Fibroblast of lung (primary cell): ENCODE measurements at regions not wholly inside any gene's neighbourhood (a gene's known extent, or its start where the extent isn't known, plus 50 kb on each side); places are given as distances from the start of the nearest gene placed in this dataset.
A peak's percentile ranks its signal among the peaks of the same experiment; 100 is the strongest.

ENCODE experiments used
- DNase-seq, 2 donors: peaks; one replicate each; pipeline versions ENCODE4 v3.0.0 to v3.0.0-alpha.2; 2010; ENCODE audit warnings: low read depth in 2 of 2
- H2AFZ ChIP-seq: 2 replicates; pipeline ENCODE4 v1.5.1; 2012; ENCODE audit warnings: low read length, control low read depth, inconsistent platforms
- H3K27ac ChIP-seq: 2 replicates; pipeline ENCODE4 v1.5.1; 2011; ENCODE audit warnings: low read length, control low read depth; ENCODE audit not compliant: insufficient read depth
- H3K27me3 ChIP-seq: 2 replicates; pipeline ENCODE4 v1.5.1; 2011; ENCODE audit warnings: mild to moderate bottlenecking, low read length; ENCODE audit not compliant: control insufficient read depth, insufficient read depth
- H3K36me3 ChIP-seq: 2 replicates; pipeline ENCODE4 v1.5.1; 2011; ENCODE audit warnings: low read length; ENCODE audit not compliant: control insufficient read depth, insufficient read depth
- H3K4me1 ChIP-seq: 2 replicates; pipeline ENCODE4 v1.5.1; 2011; ENCODE audit warnings: low read length; ENCODE audit not compliant: control insufficient read depth, insufficient read depth; ENCODE audit errors: extremely low read depth
- H3K4me2 ChIP-seq: 2 replicates; pipeline ENCODE4 v1.5.1; 2011; ENCODE audit warnings: low read length, control low read depth; ENCODE audit not compliant: insufficient read depth; ENCODE audit errors: extremely low read depth
- H3K4me3 ChIP-seq, 4 experiments: fragments of 200-600 bp in 1 of 4; sonication (generic) in 1 of 4; replicated peaks in 1 of 4; 2 replicates each; pipeline ENCODE4 v1.5.1; 2011 to 2016; ENCODE audit warnings: low read length in 4 of 4, low read depth in 3 of 4, mild to moderate bottlenecking in 3 of 4, control low read depth in 2 of 4, inconsistent platforms in 1 of 4, mixed read lengths in 1 of 4; ENCODE audit not compliant: insufficient read depth in 1 of 4; ENCODE audit errors: control extremely low read depth in 1 of 4
- H3K79me2 ChIP-seq: 2 replicates; pipeline ENCODE4 v1.5.1; 2012; ENCODE audit warnings: mild to moderate bottlenecking, low read length, inconsistent platforms; ENCODE audit not compliant: control insufficient read depth, insufficient read depth
- H3K9ac ChIP-seq: 2 replicates; pipeline ENCODE4 v1.5.1; 2011; ENCODE audit warnings: mild to moderate bottlenecking, low read length, control low read depth; ENCODE audit not compliant: insufficient read depth
- H3K9me3 ChIP-seq: 2 replicates; pipeline ENCODE4 v1.5.1; 2012; ENCODE audit warnings: low read depth, low read length; ENCODE audit not compliant: control insufficient read depth, insufficient read depth
- H4K20me1 ChIP-seq: 2 replicates; pipeline ENCODE4 v1.5.1; 2011; ENCODE audit warnings: low read length; ENCODE audit not compliant: control insufficient read depth, insufficient read depth; ENCODE audit errors: extremely low read depth
- EZH2 ChIP-seq: IDR thresholded peaks from 2 replicates; pipeline ENCODE4 v1.5.1; 2012; ENCODE audit warnings: low read length, control low read depth, mild to moderate bottlenecking; ENCODE audit errors: missing control alignments
- TF ChIP-seq, protein P1 (sequence below), 2 donors: IDR thresholded peaks in 1 of 2; conservative IDR thresholded peaks in 1 of 2; 1 replicate in 1 of 2; 2 replicates in 1 of 2; pipeline ENCODE4 v1.5.1; 2011 to 2012; ENCODE audit warnings: low read length in 2 of 2, control low read depth in 1 of 2, inconsistent platforms in 1 of 2, low read depth in 1 of 2, mild to moderate bottlenecking in 1 of 2

DNA sequence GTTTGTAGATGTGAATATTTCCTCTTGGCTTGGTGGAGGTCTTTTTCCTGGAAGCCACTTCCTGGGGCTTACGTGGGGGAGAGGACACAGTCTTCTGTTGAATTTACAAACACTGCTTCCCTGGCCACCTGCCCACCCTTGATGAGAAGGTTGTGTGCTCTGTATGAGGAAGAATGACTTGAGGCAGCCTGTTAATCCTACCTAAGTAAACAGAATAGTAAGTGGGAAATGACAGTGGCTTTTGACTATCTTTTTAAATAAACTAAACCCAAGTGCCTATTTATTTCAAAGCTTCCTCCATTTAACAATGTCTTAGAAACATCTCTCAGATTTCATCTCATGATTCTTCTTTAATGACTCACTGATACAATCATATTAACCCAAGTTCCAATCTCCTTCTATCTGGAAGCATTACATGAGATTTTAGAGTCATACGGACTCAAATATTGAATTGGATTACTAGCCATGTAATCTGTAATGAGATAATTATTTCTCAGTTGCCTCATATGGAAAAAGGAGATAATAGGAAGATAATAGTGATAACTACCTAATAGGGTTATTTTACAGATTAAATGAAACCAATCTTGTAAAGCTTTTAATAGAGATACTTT, 96.6 kb upstream of the SMIM36 start:
- Histone ChIP-seq H3K4me3 (no peak overlapping the region), H3K9ac (no peak overlapping the region), H3K4me2 (no peak overlapping the region), H3K79me2 (no peaks in the 10 kb centered on the region), H3K4me1 (peaks cover 13% of the 10 kb centered on the region), H2AFZ (no peak overlapping the region), H3K36me3 (no peaks in the 10 kb centered on the region), H3K9me3 (no peaks in the 10 kb centered on the region), H4K20me1 (no peaks in the 10 kb centered on the region), H3K27ac (peak overlapping the region; percentile 35), H3K27me3 (no peaks in the 10 kb centered on the region)
- no peak for TF ChIP-seq EZH2
- TF ChIP-seq, protein P1, sequence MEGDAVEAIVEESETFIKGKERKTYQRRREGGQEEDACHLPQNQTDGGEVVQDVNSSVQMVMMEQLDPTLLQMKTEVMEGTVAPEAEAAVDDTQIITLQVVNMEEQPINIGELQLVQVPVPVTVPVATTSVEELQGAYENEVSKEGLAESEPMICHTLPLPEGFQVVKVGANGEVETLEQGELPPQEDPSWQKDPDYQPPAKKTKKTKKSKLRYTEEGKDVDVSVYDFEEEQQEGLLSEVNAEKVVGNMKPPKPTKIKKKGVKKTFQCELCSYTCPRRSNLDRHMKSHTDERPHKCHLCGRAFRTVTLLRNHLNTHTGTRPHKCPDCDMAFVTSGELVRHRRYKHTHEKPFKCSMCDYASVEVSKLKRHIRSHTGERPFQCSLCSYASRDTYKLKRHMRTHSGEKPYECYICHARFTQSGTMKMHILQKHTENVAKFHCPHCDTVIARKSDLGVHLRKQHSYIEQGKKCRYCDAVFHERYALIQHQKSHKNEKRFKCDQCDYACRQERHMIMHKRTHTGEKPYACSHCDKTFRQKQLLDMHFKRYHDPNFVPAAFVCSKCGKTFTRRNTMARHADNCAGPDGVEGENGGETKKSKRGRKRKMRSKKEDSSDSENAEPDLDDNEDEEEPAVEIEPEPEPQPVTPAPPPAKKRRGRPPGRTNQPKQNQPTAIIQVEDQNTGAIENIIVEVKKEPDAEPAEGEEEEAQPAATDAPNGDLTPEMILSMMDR (conservative IDR thresholded peaks at IDR 0.05 in 1 of 2, IDR thresholded peaks at IDR 0.05 in 1 of 2; ENCODE audit: low read depth in 1 of 2, low read length in 2 of 2), result no peak
- DNase-seq, result peak; percentile 53 to 75

DNA sequence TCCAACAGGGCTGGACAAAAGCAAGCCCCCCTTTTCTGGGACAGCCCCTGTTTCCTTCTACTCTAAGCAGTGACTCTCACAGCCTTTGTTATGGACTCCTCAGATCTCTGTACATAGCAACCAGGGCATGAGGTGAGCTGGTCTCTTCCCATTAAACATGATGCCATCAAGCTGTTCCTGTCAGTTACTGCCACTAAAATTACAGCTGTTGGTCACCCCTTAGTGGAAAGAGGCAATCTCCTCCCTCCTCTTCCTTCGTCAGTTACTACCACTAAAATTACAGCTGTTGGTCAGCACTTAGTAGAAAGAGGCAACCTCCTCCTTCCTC, 95.2 kb upstream of the SMIM36 start:
- H3K36me3 ChIP-seq, result no peaks in the 10 kb centered on the region
- no peaks in the 10 kb centered on the region for H3K9me3 ChIP-seq
- H3K4me2 ChIP-seq, result no peak overlapping the region
- H2AFZ ChIP-seq, result no peak overlapping the region
- no peak overlapping the region for H3K4me3 ChIP-seq
- H4K20me1 ChIP-seq, result no peaks in the 10 kb centered on the region
- no peaks in the 10 kb centered on the region for H3K79me2 ChIP-seq
- H3K27me3 ChIP-seq, result no peaks in the 10 kb centered on the region
- H3K4me1 ChIP-seq, result peaks cover 13% of the 10 kb centered on the region
- TF ChIP-seq, protein P1 (conservative IDR thresholded peaks at IDR 0.05 in 1 of 2, IDR thresholded peaks at IDR 0.05 in 1 of 2; ENCODE audit: low read depth in 1 of 2, low read length in 2 of 2), result no peak
- TF ChIP-seq EZH2, result no peak
- no peak overlapping the region for H3K27ac ChIP-seq
- H3K9ac ChIP-seq, result no peak overlapping the region
- DNase-seq, result peak in 1 of 2 donors; percentile 21

DNA sequence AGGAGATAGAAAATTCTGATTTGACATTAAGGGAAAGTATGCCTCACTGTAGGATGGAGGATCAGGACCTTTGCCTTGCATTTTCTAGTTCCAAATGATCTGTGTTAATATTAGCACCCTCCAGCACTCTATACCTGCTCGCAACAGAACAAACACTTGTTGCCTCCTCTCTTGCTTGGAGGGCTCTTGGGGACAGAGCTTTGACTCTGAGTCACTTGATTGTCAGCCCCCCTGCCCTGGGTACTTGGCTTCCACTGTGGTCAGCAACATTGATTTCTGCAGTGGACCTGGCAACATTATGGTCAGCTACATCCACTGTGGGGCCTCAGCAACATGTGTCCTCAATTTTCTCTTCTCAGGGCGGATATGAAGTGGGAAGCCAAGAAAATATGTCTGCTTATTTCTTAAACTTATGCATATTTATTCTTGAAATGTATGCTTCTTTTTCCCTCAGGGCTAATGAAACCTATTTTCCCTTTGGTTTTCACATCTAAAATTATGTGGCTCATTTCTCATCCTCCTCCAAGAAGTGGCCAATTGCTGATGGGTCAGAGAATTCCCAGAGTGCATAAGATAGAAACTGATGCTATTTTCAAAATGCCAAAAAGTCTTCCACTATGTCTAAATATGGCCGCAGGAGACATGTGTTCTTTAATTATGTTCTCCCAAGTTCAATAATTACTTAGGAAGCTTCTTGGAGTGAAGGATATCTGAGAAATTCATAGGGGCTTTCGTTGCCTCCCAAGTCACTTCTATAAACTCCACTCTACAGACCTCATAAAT, 94.6 kb upstream of the SMIM36 start:
- Histone ChIP-seq H3K4me1 (peaks cover 13% of the 10 kb centered on the region), H3K27ac (no peak overlapping the region), H3K9ac (no peak overlapping the region), H3K9me3 (no peaks in the 10 kb centered on the region), H3K4me3 (no peak overlapping the region), H4K20me1 (no peaks in the 10 kb centered on the region), H3K36me3 (no peaks in the 10 kb centered on the region), H3K27me3 (no peaks in the 10 kb centered on the region), H3K79me2 (no peaks in the 10 kb centered on the region), H2AFZ (no peak overlapping the region), H3K4me2 (no peak overlapping the region)
- TF ChIP-seq, protein P1 (conservative IDR thresholded peaks at IDR 0.05 in 1 of 2, IDR thresholded peaks at IDR 0.05 in 1 of 2; ENCODE audit: low read depth in 1 of 2, low read length in 2 of 2), result no peak
- no peak for TF ChIP-seq EZH2
- DNase-seq, result no peak
